GM19025 (cell line): ENCODE measurements at regions not wholly inside any gene's neighbourhood (a gene's known extent, or its start where the extent isn't known, plus 50 kb on each side); places are given as distances from the start of the nearest gene placed in this dataset.
"Not testable (repeated sequence)": the region's sequence is repeated elsewhere in the genome, so short reads cannot be mapped to it uniquely, and the experiment has no call there.

Experiments
- ATAC-seq: cut with Tn5 transposase; IDR thresholded peaks from one replicate; pipeline ENCODE4 v1.9.1; 2021; ENCODE audit warnings: mild to moderate bottlenecking, low read depth, moderate library complexity; ENCODE audit not compliant: unreplicated experiment

DNA sequence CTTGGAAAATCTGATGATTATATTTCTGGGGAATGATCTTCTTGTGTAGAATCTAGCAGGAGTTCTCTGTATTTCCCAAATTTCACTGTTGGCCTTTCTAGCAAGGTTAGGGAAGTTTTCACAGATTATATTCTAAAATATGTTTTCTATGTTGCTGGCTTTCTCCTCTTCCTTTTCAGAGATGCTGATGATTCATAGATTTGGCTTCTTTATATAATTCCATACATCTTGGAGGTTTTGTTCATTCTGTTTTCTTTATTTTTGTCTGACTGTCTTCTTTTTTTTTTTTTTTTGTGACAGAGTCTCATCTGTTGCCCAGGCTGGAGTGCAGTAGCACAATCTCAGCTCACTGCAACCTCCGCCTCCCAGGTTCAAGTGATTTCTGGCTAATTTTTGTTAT lies 957.9 kb upstream of the SLIT2 start:
- no peak for ATAC-seq

- no peak for ATAC-seq
Measured at GRCh38 chr4:19293080-19293479, 958.6 kb upstream of the SLIT2 start.

- ATAC-seq, result no peak
Measured at GRCh38 chr4:19286924-19287323, 964.8 kb upstream of the SLIT2 start.

DNA sequence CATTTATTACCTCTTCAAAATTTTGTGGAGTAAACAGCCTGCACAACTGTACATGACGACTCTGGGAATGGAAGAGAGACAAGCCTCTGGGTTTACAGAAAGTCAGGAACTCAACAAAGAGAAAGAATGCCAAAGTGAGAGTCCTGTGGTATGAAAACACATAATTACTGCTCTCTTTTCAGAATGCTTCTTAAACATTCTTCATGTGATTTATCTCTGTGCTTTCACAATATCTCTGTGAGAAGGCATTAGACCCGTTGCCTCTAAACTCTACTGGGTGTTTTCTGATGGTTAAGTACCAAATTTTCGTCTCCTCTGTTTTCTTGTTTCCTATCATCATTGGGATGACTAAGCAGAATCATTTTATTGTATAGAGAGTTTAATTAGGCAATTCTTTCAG lies 966.6 kb upstream of the SLIT2 start:
- no peak for ATAC-seq

- no peak for ATAC-seq
Measured at GRCh38 chr4:19278665-19279064, 973.0 kb upstream of the SLIT2 start.

DNA sequence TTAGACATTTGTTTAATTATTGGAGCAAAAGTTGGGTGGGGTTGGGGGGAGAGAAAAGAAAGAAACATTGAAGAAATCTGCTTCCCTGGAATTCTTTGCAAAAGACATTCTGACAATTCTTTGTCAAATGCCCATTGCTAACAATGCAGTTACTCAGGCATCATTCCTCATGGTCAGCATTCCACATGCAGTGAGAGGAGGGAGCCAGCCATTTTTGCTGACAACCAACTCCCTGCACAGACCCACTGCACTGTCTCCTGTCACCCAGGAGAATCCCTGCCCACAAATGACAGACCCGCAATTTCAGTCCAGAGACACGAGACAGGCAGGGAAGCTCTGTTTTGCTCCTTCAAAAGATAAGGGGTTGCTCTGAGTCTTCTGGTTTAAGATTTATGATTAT lies 985.1 kb upstream of the SLIT2 start:
- no peak for ATAC-seq

DNA sequence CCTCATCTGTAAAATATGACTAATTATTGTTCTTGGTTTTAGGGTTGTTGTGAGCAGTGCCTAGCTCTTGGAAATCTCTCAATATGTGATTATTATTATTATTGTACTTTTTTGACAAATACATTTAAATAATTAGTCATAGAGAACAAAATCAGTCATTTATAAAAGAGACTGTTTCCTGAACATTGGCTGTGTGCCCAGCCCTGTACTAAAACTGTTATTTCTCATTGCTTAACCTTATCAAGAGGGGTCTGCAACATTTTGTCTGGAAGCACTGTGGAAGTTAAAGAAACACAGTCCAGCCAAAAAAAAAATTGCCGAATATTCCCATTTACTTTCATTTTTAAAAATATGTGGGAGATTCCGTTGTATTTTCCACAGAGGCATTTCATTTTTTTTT lies 989.2 kb upstream of the SLIT2 start:
- ATAC-seq, result no peak

DNA sequence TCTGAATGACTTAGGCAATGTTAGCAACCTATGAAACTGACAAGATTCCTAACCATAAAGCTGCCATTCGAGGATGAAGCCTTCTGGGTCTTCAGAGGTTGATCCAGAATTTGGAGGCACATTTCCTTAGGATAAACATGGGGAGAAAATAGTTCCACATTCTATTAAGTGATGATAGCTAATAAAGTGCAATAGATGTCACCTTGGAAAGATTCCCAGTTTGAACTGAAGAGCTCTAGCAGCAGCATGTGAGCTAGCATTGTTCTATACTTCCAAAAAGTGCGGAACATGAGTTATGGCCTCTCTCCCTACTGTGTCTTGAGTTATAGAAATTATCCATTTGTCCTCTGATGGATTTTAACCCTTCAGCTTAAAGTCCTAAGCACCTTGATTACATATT lies 991.4 kb upstream of the SLIT2 start:
- ATAC-seq, result no peak

- ATAC-seq, result no peak
Measured at GRCh38 chr4:19259920-19260319, 991.8 kb upstream of the SLIT2 start.

DNA sequence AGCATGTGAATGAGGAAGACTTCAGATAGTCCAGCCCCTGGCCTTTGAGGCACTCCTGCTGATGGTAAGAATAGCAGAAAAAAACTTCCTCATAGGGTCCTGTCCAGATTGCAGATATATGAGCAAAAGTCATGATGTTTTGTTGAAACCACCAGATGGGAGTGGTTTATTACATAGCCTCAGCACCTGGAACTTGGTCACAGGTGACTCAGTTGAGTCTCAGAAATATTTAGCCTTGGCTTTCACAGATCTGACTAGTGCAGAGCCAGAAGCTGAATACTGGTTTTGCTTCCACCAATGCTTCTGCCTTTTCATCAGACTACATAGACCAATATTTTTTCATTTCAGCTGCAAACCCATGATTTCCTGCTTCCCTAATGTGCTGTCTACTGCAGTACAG lies 994.9 kb upstream of the SLIT2 start:
- ATAC-seq, result no peak

DNA sequence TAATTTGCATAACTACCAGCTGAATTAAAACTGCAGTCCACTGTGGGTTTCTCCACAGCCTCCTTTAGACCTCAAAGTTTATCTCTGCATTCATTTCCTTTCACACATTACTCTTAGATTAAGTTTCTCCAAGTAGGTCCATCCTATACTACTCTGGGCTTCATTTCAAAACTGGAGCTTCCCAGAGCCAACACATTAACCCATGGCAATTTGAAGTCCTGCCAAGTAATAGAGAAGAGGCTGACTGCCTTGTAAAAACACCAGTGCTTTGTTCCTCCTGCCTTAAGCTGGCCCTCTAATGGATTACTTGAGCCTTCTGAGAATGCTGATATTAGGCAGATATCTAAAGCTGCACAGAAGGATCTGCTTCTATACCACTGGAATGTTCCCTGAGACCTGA lies 997.2 kb upstream of the SLIT2 start:
- no peak for ATAC-seq

DNA sequence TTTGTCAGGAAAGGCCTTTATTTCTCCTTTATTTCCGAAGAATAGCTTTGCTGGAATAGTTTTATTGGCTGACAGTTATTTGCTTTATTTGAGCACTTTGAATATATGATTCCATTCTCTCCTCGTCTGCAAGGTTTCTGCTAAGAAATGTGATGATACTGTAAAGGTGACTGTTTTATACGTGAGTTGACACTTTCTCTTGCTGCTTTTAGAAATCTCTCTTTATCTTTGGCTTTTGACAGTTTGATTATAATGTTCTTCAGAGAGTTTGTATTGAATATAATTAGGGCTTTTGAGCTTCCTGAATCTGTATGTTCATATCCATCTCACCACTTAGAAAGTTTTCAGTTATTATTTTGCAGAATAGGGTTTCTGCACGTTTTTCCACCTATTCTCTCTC lies 1003.7 kb upstream of the SLIT2 start:
- no peak for ATAC-seq

GRCh38 chr4:19241895-19242294 lies 1009.8 kb upstream of the SLIT2 start:
- ATAC-seq, result no peak

- ATAC-seq, result no peak
Measured at GRCh38 chr4:19239565-19239964, 1012.1 kb upstream of the SLIT2 start.

DNA sequence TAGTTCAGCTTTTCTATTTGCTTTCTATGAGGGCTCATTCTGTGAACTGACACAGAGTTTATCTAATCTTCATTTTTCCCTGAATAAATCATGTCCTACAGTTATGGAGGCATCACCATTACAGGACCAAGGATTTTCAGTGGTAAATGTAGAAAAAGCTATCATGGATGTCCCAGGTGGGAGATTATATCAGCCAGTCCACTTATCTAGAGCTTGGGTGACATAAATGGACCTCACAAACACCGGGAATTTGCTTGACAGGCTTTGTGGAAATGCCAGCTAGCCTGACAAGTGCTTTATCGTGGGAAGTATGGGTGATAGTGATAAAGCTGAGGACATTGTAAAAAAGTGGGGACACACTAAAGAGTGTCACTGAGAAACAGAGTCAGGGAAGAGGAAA lies 1015.2 kb upstream of the SLIT2 start:
- ATAC-seq, result no peak

DNA sequence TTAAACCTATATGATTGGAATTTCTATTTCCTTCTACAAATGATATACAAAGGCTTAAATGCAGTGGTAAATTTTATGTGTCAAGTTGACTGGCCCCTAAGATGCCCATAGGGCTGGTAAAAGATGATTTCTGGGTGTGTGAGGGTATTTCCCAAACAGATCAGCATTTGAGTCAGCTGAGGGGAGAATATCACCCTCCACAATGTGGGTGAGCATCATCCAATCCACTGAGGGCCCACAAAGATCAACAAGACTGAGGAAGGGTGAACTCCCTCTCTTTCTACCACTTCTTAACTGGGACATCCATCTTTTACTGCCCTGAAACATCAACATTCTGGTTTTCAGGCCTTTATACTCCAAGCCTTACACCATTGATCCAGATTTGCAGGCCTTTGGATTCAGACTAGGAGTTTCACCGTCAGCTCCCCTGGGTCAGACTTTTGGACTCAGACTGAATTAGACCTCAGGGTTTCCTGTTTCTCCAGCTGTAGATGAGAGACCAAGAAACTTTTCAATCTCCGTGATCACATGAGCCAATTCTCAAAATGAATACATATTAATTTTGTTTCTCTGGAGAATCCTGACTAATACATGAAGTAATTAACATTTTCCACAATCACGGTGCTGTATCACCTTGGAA lies 1020.7 kb upstream of the SLIT2 start:
- ATAC-seq, result no peak

- ATAC-seq, result no peak
Measured at GRCh38 chr4:19227701-19228100, 1024.0 kb upstream of the SLIT2 start.

DNA sequence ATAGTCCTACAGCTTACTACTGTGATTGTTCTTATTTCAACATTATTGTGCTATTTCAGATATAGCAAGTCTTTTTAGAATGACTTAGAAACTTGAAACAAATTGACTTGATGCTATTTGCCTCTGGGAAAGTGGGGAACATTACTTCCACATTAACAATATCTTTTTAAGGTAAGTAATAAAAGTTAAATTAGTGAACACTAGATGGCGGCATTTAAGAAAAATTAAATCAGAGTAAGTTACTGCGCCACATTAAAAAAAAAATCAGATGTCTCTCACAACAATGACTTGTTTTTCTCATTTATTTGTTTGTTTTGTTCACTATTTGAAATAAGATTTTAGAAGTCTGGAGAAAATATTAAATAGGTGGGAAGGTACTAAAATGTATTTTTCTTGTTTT lies 1026.9 kb upstream of the SLIT2 start:
- ATAC-seq, result no peak

GRCh38 chr4:19216476-19216875 lies 1035.2 kb upstream of the SLIT2 start:
- ATAC-seq, result no peak

DNA sequence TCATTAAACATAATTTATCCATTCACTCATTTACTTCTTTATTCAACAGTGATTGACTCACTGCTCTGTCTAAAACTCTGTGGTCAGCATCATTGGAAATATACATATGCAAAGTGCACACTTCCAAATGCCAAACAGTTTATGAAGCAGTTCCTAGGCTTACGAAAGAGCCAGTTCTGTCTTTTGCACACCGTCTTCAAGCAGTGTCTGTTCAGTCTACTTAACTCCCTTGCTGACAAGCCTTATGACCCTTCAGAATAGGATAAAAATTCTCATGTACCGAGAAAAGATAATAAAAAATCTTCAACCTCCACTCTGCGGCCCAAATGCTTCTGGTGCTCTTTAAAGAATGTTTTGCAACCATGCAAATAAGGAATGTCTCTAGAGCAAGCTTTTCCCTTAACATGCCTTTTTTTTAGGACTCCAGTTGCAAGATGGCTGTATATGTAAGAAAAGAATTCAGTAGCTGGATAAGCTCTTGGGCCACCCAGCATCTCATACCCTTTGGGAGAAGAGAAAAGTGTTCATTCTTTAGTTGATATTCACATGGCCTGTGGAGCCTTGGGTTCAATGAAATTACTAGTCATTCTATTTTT lies 1037.0 kb upstream of the SLIT2 start:
- ATAC-seq, result no peak

DNA sequence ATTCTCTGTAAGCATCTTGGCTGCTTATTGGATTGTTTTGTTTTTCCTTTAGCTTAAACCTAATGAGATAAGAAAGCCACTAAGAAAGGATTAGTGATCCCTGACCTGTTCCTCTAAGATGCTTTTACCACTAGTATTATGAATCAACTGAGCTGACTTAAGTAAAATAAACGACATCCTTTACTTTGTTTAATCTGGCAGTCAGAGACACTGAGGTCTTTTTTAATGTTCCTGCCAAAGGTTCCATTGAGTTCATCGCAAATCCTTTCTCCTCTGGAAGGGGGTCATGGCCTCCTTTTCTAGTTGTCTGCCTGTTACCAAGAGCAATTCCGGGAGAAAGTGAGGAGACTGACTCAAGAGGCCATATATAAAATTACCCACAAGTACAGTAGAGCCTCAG lies 1038.3 kb upstream of the SLIT2 start:
- ATAC-seq, result no peak

- no peak for ATAC-seq
Measured at GRCh38 chr4:19205853-19206252, 1045.9 kb upstream of the SLIT2 start.

- ATAC-seq, result not testable (repeated sequence)
Measured at GRCh38 chr4:19197838-19198237, 1053.9 kb upstream of the SLIT2 start.
